ENCODE measurements at regions not wholly inside any gene's neighbourhood (a gene's known extent, or its start where the extent isn't known, plus 50 kb on each side); places are given as distances from the start of the nearest gene placed in this dataset.
A peak's percentile ranks its signal among the peaks of the same experiment; 100 is the strongest.
"Not testable (repeated sequence)": the region's sequence is repeated elsewhere in the genome, so short reads cannot be mapped to it uniquely, and the experiment has no call there.

DNA sequence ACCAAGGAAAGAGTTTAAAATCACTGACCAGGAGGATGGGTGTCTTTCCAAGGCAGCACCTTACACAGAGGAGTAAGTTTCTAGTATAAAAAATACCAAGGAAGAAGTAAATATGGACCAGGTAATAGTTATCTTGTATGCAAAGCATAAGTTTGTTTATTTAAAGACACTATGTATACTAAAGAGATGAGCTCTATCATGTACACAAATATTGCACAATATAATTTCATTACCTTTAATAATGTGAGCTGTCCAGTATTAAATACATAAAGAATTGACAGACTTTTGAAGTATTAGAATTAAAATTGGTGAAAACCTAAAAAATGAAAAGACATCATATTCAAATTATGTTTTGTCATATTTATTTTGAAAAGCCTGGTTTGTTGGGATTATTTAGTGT is 322.0 kb upstream of the MIR17HG start:
- DNase-seq = no peak

- DNase-seq = no peak
Observed at GRCh38 chr13:91031508-91031907, 316.0 kb upstream of the MIR17HG start.

DNA sequence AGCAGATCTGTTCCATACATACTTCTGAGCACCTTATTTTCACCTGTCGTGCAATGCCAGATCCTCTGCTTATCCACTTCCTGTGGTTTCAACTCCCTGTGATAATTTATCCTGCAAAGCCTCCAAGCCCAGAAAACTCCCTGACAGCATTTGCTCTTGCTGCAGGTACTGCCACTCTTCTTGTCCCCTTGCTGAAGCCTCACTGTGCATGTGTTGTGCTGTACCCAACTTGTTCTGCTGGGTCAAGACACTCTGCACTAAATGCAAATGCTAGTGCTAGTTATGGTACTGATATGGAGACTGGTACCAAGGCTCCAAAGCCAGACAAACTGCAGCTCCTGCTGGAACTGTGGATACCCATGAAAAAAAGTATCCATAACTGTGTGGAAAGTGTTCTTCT is 315.4 kb upstream of the MIR17HG start:
- DNase-seq = no peak

GRCh38 chr13:91036886-91037285 is 310.6 kb upstream of the MIR17HG start:
- no peak for DNase-seq

- DNase-seq = no peak
Observed at GRCh38 chr13:91042870-91043269, 304.6 kb upstream of the MIR17HG start.

DNA sequence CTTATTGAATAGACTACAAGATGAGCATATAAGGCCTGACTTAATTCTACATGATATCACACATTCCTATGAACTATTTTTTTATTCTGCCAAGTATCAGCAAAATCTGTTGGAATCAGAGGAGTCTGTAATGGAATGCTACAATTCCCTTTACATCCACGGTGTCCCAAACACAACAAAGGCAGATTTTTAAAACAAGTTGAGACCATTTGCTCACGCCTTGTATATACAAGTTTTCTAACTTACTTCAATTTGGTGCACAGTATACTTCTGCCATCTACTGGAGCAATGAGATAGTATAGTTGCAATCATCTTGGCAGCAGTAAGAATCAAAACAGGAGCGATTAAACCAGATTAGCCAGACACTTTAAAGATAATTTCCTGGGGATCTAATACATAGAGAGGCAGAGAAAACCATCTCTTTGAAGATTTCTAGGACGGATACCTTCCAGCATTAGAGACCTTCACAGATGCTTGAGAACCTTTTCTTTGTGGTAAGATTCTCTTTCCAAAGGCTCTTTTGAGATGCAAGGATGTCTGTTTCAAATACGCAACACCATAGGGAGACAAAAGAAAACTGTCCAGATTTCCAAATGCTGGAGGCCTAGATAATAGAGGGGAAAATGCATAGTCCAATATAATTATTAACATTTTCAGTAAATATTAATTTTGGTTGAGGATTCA is 302.0 kb upstream of the MIR17HG start:
- DNase-seq = no peak

DNA sequence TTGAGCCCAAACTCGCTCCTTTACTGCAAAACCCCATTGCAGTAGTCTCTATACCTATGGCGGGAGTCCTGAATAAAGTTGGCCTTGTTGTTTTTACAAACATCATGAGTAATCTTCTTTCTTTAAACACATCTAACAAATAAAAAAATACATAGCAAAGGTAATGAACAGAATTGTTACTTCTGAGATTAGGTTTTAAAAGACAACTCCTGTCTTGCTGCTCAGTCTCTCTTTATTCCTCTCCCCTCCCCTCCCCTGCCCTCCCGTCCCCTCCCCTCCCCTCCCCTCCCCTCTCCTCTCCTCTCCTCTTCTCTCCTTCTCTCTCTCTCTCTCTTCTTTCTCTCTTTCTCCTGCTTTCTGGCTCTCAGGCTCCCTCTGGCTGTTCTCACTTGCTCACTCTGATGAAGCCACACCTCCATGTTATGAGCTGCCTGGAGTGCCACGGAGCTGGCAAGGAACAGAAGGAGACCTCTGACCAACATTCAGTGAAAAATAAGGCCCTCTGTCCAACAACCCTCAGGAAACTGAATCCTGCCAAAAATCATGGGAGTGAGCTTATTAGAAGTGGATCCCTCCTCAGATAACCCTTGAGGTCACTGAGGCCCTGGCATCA is 300.7 kb upstream of the MIR17HG start:
- no peak for DNase-seq

DNA sequence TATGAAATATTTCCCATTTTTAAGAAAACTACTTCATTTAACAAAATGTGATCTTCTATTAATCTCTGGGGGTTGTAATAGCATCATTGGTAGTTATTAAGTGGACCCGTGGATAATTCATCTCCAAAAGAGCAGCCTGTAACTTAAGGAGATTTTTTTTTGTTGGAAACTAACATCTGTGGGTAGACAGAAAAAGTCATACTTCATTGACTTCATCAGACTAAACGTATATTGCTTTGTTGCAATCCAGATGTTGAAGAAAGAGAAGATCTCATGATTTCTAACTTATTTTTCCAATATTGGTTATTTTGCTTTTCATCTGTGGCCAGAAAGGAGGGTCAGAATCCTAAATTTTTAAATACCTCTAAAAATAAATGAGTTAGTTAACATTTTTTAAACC is 296.5 kb upstream of the MIR17HG start:
- DNase-seq = no peak

DNA sequence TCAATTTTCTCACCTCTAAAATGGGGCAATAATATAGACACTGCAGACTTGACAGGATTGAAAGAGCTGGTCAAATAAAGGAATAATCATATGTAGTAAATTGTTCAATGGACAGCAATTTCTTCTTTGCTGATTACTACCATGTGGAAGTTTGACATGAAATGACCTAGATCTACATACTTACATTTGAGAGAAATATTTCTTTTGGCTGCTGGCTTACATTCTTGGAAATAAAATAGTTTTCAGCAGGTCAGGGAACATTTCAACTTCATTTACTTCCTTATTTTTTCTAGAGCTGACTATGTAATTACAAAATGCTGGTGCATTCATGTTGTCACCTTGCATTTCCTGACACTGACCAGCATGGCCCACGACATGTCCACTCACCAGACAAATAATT is 294.6 kb upstream of the MIR17HG start:
- DNase-seq = no peak

- DNase-seq = no peak
Observed at GRCh38 chr13:91053318-91054065, 294.0 kb upstream of the MIR17HG start.

DNA sequence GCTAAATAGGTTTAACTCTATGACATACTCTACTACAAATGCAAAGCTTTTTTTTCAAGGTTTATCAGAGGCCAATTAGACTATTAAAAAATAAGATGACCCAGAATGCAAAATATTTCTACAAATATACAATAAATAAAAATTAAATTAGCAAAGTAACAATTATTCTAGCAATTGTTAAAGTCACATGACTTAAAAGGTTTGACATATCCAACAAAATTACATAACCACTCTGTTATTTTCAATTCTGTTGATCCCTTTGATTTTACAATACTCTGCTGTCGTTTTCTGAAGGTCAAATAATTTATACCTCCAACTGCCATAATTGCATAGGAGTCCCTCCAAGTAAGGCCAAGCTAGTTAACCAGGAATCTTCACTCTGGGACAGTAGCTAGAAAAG is 292.6 kb upstream of the MIR17HG start:
- no peak for DNase-seq

GRCh38 chr13:91056746-91057145 is 290.7 kb upstream of the MIR17HG start:
- DNase-seq = peak; percentile 60

- not testable (repeated sequence) for DNase-seq
Observed at GRCh38 chr13:91057507-91057906, 290.0 kb upstream of the MIR17HG start.

DNA sequence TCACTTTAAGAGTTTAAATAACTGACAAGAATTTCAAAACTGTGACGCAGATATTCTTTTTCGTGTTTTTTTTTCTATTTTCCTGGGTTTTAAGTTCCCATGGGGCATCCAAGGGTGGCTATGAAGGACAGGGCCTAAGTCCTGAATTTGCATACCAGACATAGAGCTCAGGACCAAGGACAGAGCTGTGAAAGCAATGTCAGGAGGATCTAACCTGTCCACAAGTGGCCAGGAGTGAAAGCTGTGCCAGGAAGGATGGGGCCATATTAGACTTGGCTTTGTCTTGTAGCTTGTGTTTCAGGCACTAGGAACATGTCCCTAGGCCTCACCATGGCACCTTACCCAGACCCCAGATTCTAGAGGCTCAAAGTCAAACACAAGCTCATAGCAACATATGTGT is 289.4 kb upstream of the MIR17HG start:
- DNase-seq = peak; percentile 21

DNA sequence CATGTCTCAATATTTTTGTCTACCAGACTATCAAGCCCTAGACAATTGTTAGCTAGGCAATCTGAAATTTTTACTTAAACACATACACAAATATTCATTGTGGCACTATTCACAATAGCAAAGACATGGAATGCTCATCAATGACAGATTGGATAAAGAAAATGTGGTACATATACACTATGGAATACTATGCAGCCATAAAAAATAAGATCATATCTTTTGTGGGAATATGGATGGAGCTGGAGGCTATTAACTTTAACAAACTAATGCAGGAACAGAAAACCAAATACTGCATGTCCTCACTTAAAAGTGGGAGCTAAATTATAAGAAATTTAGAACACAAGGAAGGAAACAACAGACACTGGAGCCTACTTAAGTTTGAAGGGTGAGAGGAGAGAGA is 288.6 kb upstream of the MIR17HG start:
- DNase-seq = no peak

DNA sequence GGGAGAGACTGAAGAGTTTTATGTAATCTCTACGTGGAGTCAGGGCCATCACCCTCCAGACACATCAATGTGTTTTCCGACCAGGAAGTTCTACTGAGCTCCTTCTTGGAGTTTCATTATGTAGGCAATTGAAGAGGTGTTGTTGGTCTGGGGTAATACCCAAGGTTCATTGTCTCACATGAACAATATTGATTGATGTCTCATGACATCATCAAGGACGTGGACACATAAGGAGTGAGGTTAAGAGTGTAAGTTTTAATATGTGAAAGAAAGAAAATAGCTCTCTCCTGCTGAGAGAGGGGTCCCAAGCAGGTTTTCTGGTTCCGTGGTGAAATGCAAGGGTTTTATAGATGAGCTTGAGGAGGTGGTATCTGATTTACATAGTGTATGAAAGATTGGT is 280.7 kb upstream of the MIR17HG start:
- no peak for DNase-seq

- DNase-seq = peak; percentile 45
Observed at GRCh38 chr13:91072486-91072885, 275.0 kb upstream of the MIR17HG start.

- DNase-seq = no peak
Observed at GRCh38 chr13:91074091-91074490, 273.4 kb upstream of the MIR17HG start.

- DNase-seq = no peak
Observed at GRCh38 chr13:91076830-91077229, 270.7 kb upstream of the MIR17HG start.

DNA sequence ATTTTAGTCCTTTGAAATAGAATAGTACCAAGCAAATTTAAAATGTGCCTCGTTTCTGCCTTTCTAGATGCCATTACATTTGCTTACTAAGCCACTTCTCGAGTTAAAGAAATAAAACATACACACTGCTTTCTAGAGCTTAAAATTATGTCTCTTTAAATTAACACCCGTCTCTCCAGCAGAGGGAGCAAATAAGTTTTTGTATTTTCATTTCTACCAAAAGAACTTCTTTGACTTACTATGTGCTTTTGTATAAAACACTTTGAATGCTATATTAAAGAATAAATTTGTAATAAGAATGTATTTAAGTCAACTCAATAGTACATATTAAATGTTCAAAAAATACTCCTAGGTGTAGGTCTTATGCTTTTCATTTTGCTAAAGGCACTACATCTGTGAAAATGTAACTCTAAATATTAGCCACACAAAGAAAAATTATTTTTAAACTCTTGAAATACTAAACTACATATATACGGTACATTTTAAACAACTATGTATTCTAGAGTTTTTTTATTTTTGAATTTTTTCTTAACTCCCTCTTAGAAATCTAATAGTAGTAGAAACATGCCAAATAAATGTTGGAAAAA is 269.3 kb upstream of the MIR17HG start:
- DNase-seq = no peak

GRCh38 chr13:91079176-91079575 is 268.3 kb upstream of the MIR17HG start:
- no peak for DNase-seq

DNA sequence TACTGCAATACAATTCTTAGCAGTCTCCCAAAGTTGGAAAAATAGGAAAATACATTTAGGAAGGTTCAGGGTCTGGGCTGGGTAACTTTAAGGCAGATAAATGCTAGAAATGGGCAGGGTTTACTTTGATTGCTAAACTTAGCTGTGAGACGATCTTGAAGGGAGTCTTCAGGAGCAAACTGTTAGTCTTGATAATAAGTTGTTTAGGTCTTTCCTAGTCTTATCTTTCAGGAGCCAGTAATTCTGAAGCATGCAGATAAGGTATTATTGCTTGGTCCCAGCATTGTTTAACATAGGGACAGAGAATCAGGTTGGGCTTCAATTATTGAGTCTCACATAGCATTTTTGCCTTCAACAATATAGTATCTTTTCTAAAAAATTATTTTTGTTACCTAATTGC is 262.4 kb upstream of the MIR17HG start:
- no peak for DNase-seq

- DNase-seq = no peak
Observed at GRCh38 chr13:91086936-91087716, 260.4 kb upstream of the MIR17HG start.

Data from MV-4-11 (cell line).